Lung (tissue), 11 donors: ENCODE measurements at regions not wholly inside any gene's neighbourhood (a gene's known extent, or its start where the extent isn't known, plus 50 kb on each side); places are given as distances from the start of the nearest gene placed in this dataset.
"Not testable (repeated sequence)": the region's sequence is repeated elsewhere in the genome, so short reads cannot be mapped to it uniquely, and the experiment has no call there.

Experiments used
- ATAC-seq: fragments of 200-7000 bp; cut with Tn5 transposase; one replicate; pipeline ENCODE4 v1.9.1; 2020; ENCODE audit warnings: moderate number of reproducible peaks; ENCODE audit not compliant: insufficient read depth, low FRiP score
- DNase-seq, 3 donors: peaks; one replicate each; pipeline ENCODE4 v3.0.0-alpha.2; 2013 to 2017
- H3K27ac ChIP-seq, 2 donors: one replicate each; pipeline ENCODE4 v1.5.1; 2013; ENCODE audit warnings: mild to moderate bottlenecking in 2 of 2, moderate library complexity in 2 of 2, control low read depth in 1 of 2, inconsistent platforms in 1 of 2, low read depth in 1 of 2, low read length in 1 of 2
- H3K27me3 ChIP-seq, 3 donors: one replicate each; pipeline ENCODE4 v1.5.1; 2013; ENCODE audit warnings: low read length in 2 of 3; ENCODE audit not compliant: control insufficient read depth in 3 of 3, insufficient read depth in 3 of 3
- H3K36me3 ChIP-seq, 4 donors: one replicate each; pipeline ENCODE4 v1.5.1; 2013; ENCODE audit warnings: low read length in 4 of 4, mild to moderate bottlenecking in 1 of 4, moderate library complexity in 1 of 4; ENCODE audit not compliant: control insufficient read depth in 4 of 4, insufficient read depth in 4 of 4
- H3K4me1 ChIP-seq, 5 donors: one replicate each; pipeline ENCODE4 v1.5.1; 2013; ENCODE audit warnings: low read length in 5 of 5, mild to moderate bottlenecking in 2 of 5, moderate library complexity in 1 of 5; ENCODE audit not compliant: control insufficient read depth in 5 of 5, insufficient read depth in 5 of 5
- H3K4me3 ChIP-seq: one replicate; pipeline ENCODE4 v1.5.1; 2013; ENCODE audit warnings: mild to moderate bottlenecking, control low read depth, moderate library complexity
- H3K9ac ChIP-seq, 2 donors: one replicate each; pipeline ENCODE4 v1.5.1; 2013; ENCODE audit warnings: low read length in 2 of 2, control low read depth in 1 of 2; ENCODE audit not compliant: insufficient read depth in 1 of 2
- H3K9me3 ChIP-seq, 4 donors: one replicate each; pipeline ENCODE4 v1.5.1; 2013; ENCODE audit warnings: low read length in 3 of 4, mild to moderate bottlenecking in 1 of 4, moderate library complexity in 1 of 4; ENCODE audit not compliant: control insufficient read depth in 4 of 4, insufficient read depth in 3 of 4
- WGBS, 2 donors: extraction: QIAGEN DNeasy Blood & Tissue Kit; methylation state at CpG; one replicate each; pipeline ENCODE4 v1.1.7; 2013; 5-methylcytosine and 5-hydroxymethylcytosine counted together
- TF ChIP-seq, protein P1 (sequence below): IDR thresholded peaks from 2 replicates; pipeline ENCODE4 v1.5.1; 2012; ENCODE audit warnings: mild to moderate bottlenecking; ENCODE audit errors: control extremely low read depth, extremely low read depth
- donor health status: control.
- donor health status: control.
- donor health status: Bipolar disorder and iron deficiency.
- donor health status: healthy.
- donor health status: DM: yes; HTN: yes; CAD: no.

DNA sequence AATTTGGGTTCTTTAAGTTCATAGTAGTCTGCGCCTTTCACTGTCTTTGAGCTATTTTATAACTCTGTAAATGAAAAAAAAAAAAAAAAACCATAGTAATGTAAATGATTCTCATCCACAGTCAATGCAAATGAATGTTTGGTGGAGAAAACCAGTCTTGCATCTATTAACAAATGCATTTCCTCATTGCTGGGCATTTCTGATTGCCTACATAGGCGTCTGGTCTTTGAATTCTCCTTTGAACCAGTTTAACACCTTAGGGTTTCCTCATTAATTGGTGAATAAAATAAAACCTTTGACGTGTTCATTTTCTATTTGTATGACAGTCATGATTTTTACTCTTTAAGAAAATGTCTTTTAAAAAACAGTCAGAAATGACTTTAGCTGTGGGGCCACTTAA lies 114.8 kb downstream of the C12orf75 start:
- no peaks in the 10 kb centered on the region for H3K27me3 ChIP-seq
- 81 to 88% methylated on average over 3 of the region's 3 CpGs for WGBS, 2 donors
- H3K9me3 ChIP-seq, result peaks cover 0 to 3% (median 0%) of the 10 kb centered on the region in 4 donors
- H3K36me3 ChIP-seq, result no peaks in the 10 kb centered on the region
- no peak overlapping the region for H3K4me3 ChIP-seq
- peaks cover 0 to 5% (median 0%) of the 10 kb centered on the region in 5 donors for H3K4me1 ChIP-seq
- TF ChIP-seq, protein P1, sequence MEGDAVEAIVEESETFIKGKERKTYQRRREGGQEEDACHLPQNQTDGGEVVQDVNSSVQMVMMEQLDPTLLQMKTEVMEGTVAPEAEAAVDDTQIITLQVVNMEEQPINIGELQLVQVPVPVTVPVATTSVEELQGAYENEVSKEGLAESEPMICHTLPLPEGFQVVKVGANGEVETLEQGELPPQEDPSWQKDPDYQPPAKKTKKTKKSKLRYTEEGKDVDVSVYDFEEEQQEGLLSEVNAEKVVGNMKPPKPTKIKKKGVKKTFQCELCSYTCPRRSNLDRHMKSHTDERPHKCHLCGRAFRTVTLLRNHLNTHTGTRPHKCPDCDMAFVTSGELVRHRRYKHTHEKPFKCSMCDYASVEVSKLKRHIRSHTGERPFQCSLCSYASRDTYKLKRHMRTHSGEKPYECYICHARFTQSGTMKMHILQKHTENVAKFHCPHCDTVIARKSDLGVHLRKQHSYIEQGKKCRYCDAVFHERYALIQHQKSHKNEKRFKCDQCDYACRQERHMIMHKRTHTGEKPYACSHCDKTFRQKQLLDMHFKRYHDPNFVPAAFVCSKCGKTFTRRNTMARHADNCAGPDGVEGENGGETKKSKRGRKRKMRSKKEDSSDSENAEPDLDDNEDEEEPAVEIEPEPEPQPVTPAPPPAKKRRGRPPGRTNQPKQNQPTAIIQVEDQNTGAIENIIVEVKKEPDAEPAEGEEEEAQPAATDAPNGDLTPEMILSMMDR, result no peak
- ATAC-seq (no peak), DNase-seq (no peak)
- no peak overlapping the region for H3K27ac ChIP-seq
- no peak overlapping the region for H3K9ac ChIP-seq

DNA sequence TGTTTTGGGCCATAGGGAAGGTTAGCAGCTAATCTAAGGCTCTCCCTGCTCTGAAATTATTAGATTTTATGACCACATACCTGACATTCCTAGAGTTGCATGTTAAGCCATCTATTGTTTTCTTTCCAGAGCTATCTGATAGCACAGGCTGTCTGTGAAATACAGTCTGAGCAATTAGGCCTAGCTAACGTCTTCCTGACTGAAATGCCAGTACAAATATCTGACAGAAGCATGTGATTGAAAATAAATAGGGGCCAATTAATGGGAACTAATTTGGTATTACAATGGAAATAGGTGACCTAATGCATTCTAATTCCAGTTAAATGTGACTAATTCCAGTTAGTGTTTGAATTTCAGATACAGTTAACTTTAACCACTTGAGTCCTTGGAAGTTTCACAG lies 115.2 kb downstream of the C12orf75 start:
- WGBS, 2 donors, result 45 to 73% methylated on average over 1 of the region's 1 CpG
- Histone ChIP-seq H3K9ac (no peak overlapping the region), H3K36me3 (no peaks in the 10 kb centered on the region), H3K4me1 (peaks cover 0 to 5% (median 0%) of the 10 kb centered on the region in 5 donors), H3K4me3 (no peak overlapping the region), H3K9me3 (peaks cover 0 to 3% (median 0%) of the 10 kb centered on the region in 4 donors), H3K27me3 (no peaks in the 10 kb centered on the region), H3K27ac (no peak overlapping the region)
- ATAC-seq (no peak), DNase-seq (no peak)
- TF ChIP-seq, protein P1, result no peak

- peak overlapping the region in 1 of 2 donors; percentile 26 for H3K27ac ChIP-seq
- not testable (repeated sequence) for DNase-seq, H3K36me3 ChIP-seq, H3K9ac ChIP-seq, H3K27me3 ChIP-seq, ATAC-seq, H3K4me3 ChIP-seq, H3K4me1 ChIP-seq, H3K9me3 ChIP-seq
- 96 to 100% methylated on average over 2 of the region's 2 CpGs for WGBS, 2 donors
These were observed 116.0 kb downstream of the C12orf75 start for GRCh38 chr12:105446460-105446859.

DNA sequence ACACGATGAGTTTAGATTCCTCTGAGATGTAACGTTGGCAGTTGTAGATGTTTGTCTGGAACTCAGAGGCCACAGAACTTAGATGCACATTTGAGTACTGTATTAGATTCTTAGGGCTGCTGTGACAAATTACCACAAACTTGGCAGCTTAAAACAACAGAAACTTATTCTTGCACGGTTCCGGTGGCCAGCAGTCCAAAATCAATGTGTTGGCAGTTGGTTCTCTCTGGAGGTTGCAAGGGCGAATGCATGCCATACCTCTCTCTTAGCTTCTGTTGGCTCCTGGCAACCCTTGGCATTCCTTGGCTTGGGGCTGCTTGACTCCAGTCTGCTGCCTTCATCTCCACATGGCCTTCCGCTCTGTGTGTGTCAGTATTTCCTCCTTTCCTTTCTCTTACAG lies 118.9 kb downstream of the C12orf75 start:
- H3K4me3 ChIP-seq, result no peak overlapping the region
- peaks cover 0 to 1% (median 0%) of the 10 kb centered on the region in 4 donors for H3K9me3 ChIP-seq
- H3K4me1 ChIP-seq, result peaks cover 0 to under 1% (median 0%) of the 10 kb centered on the region in 5 donors
- H3K27ac ChIP-seq, result no peak overlapping the region
- ATAC-seq, result no peak
- H3K27me3 ChIP-seq, result no peaks in the 10 kb centered on the region
- 90 to 93% methylated on average over 6 of the region's 6 CpGs for WGBS, 2 donors
- no peaks in the 10 kb centered on the region for H3K36me3 ChIP-seq
- no peak for DNase-seq
- no peak overlapping the region for H3K9ac ChIP-seq
- TF ChIP-seq, protein P1, result no peak
